GM23338 (cell line): ENCODE measurements at regions not wholly inside any gene's neighbourhood (a gene's known extent, or its start where the extent isn't known, plus 50 kb on each side); places are given as distances from the start of the nearest gene placed in this dataset.

Experiments used
- ATAC-seq: fragments of 200-7000 bp; cut with Tn5 transposase; 3 replicates; pipeline ENCODE4 v1.9.1; 2020
- DNase-seq: peaks from one replicate; pipeline ENCODE4 v3.0.0-alpha.2; 2015; ENCODE audit warnings: low spot score
- H2AFZ ChIP-seq: fragments of 200-600 bp; sonication (generic); 2 replicates; pipeline ENCODE4 v1.8.0; 2016; ENCODE audit warnings: antibody characterized with exemption, mild to moderate bottlenecking, moderate library complexity
- H3F3A ChIP-seq: fragments of 200-600 bp; sonication (generic); replicated peaks from 2 replicates; pipeline ENCODE4 v1.8.0; 2017; ENCODE audit warnings: antibody characterized with exemption, mixed run types, low read depth
- H3K27ac ChIP-seq: fragments of 200-600 bp; sonication (generic); 2 replicates; pipeline ENCODE4 v1.6.1; 2016; ENCODE audit warnings: low read depth
- H3K27me3 ChIP-seq: fragments of 200-600 bp; sonication (generic); 2 replicates; pipeline ENCODE4 v1.8.0; 2016; ENCODE audit warnings: mild to moderate bottlenecking, mixed run types, moderate library complexity; ENCODE audit not compliant: insufficient read depth
- H3K36me3 ChIP-seq: fragments of 200-600 bp; sonication (generic); 2 replicates; pipeline ENCODE4 v1.8.0; 2016; ENCODE audit warnings: mild to moderate bottlenecking; ENCODE audit not compliant: insufficient read depth
- H3K4me1 ChIP-seq: fragments of 200-600 bp; sonication (generic); 2 replicates; pipeline ENCODE4 v1.8.0; 2016; ENCODE audit warnings: mild to moderate bottlenecking, moderate library complexity; ENCODE audit not compliant: insufficient read depth
- H3K4me2 ChIP-seq: fragments of 200-600 bp; sonication (generic); 2 replicates; pipeline ENCODE4 v1.7.1; 2017; ENCODE audit warnings: mixed run types
- H3K4me3 ChIP-seq: fragments of 200-600 bp; sonication (generic); 2 replicates; pipeline ENCODE4 v1.6.1; 2016; ENCODE audit warnings: mixed run types
- H3K79me2 ChIP-seq: fragments of 200-600 bp; sonication (generic); replicated peaks from 2 replicates; pipeline ENCODE4 v1.8.0; 2017; ENCODE audit warnings: mild to moderate bottlenecking; ENCODE audit not compliant: insufficient read depth
- H3K9me2 ChIP-seq: fragments of 200-600 bp; sonication (generic); 2 replicates; pipeline ENCODE4 v1.8.0; 2017; ENCODE audit not compliant: insufficient read depth
- H4K20me1 ChIP-seq: fragments of 200-600 bp; sonication (generic); replicated peaks from 2 replicates; pipeline ENCODE4 v1.8.0; 2017; ENCODE audit warnings: mild to moderate bottlenecking; ENCODE audit not compliant: insufficient read depth
- H3K27ac Mint-ChIP-seq: 2 replicates; pipeline ENCODE4 v1.8.0; 2020; ENCODE audit warnings: inconsistent platforms, mild to moderate bottlenecking, moderate library complexity, mixed read lengths
- H3K27me3 Mint-ChIP-seq: 3 replicates; pipeline ENCODE4 v1.8.0; 2022; ENCODE audit warnings: low read depth, mild to moderate bottlenecking, moderate library complexity, mixed read lengths, inconsistent platforms; ENCODE audit not compliant: insufficient read depth, poor library complexity
- H3K36me3 Mint-ChIP-seq: 3 replicates; pipeline ENCODE4 v1.8.0; 2021; ENCODE audit warnings: low read depth, mild to moderate bottlenecking, inconsistent platforms, moderate library complexity, mixed read lengths
- H3K4me1 Mint-ChIP-seq: 3 replicates; pipeline ENCODE4 v1.8.0; 2020; ENCODE audit warnings: mild to moderate bottlenecking, inconsistent platforms, mixed read lengths
- H3K4me3 Mint-ChIP-seq: 3 replicates; pipeline ENCODE4 v1.8.0; 2021; ENCODE audit warnings: moderate library complexity, mild to moderate bottlenecking, inconsistent platforms, mixed read lengths
- H3K9me3 Mint-ChIP-seq: 3 replicates; pipeline ENCODE4 v1.8.0; 2020; ENCODE audit warnings: moderate library complexity, mild to moderate bottlenecking, inconsistent platforms, mixed read lengths
- CREB1 ChIP-seq: fragments of 250-450 bp; sonication (Bioruptor Pico); IDR thresholded peaks from 2 replicates; pipeline ENCODE4 v1.5.0; 2020; ENCODE audit warnings: low read depth, mild to moderate bottlenecking, moderate library complexity
- ETS1 ChIP-seq: IDR thresholded peaks from 2 replicates; pipeline ENCODE4 v1.6.1; 2016; ENCODE audit warnings: antibody characterized with exemption
- EZH2 ChIP-seq: fragments of 200-600 bp; sonication (generic); IDR thresholded peaks from one replicate; pipeline ENCODE4 v1.8.0; 2017; ENCODE audit warnings: antibody characterized with exemption, mild to moderate bottlenecking, low read depth; ENCODE audit not compliant: unreplicated experiment
- JUNB ChIP-seq: IDR thresholded peaks from one replicate; pipeline ENCODE4 v1.6.1; 2016; ENCODE audit warnings: antibody characterized with exemption; ENCODE audit not compliant: unreplicated experiment
- POLR2AphosphoS5 ChIP-seq: IDR thresholded peaks from 2 replicates; pipeline ENCODE4 v1.6.1; 2016; ENCODE audit warnings: antibody characterized with exemption, low read depth
- REST ChIP-seq: IDR thresholded peaks from one replicate; pipeline ENCODE4 v1.6.1; 2018; ENCODE audit warnings: antibody characterized with exemption; ENCODE audit not compliant: unreplicated experiment
- STAT1 ChIP-seq: IDR thresholded peaks from one replicate; pipeline ENCODE4 v1.6.1; 2016; ENCODE audit warnings: antibody characterized with exemption; ENCODE audit not compliant: unreplicated experiment
- ZNF114 ChIP-seq: fragments of 250-450 bp; sonication (Bioruptor Pico); IDR thresholded peaks from 2 replicates; pipeline ENCODE4 v1.5.0; 2020; ENCODE audit warnings: mild to moderate bottlenecking, moderate library complexity
- ZNF331 ChIP-seq: fragments of 250-450 bp; sonication (Bioruptor Pico); IDR thresholded peaks from 2 replicates; pipeline ENCODE4 v1.5.0; 2020; ENCODE audit warnings: low read depth, mild to moderate bottlenecking, moderate library complexity
- TF ChIP-seq, protein P1 (sequence below): fragments of 250-450 bp; sonication (Bioruptor Pico); IDR thresholded peaks from 2 replicates; pipeline ENCODE4 v1.5.0; 2020; ENCODE audit warnings: mild to moderate bottlenecking, moderate library complexity
- TF ChIP-seq, protein P2 (sequence below), 2 experiments: fragments of 200-600 bp in 1 of 2; sonication (generic) in 1 of 2; conservative IDR thresholded peaks; 2 replicates each; pipeline versions ENCODE4 v1.5.1 to v1.6.1; 2016 to 2017; ENCODE audit warnings: antibody characterized with exemption in 2 of 2, low read depth in 2 of 2, mild to moderate bottlenecking in 2 of 2, moderate library complexity in 1 of 2

DNA sequence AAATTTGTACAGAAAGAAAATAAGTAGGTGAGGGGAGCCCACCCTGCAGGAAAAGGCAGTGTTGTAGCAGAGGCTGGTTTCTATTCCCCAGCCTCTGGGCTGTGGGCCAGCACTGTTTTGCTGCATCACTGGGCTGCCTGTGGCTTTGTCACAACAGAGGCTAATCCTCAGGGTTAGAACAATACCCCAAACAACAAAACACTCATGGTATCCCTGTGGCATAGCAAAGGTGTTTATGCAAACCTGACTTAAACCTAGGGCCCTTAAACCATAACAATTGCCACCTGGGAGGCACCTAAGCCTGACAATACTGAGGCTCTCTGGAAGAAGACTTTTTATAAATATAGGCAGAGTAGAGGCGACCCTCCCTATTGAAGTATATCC lies 314.7 kb downstream of the OLFM4 start:
- Histone ChIP-seq H3K4me3 (peak overlapping the region; percentile 16; the same call in 1 of the 2 replicates), H3K36me3 (no peaks in the 10 kb centered on the region), H3K4me2 (peak overlapping the region; percentile 70), H3K27me3 (peaks cover 34% of the 10 kb centered on the region), H3F3A (no peaks in the 10 kb centered on the region; the same call in 1 of the 2 replicates), H3K27ac (no peak overlapping the region; the same call in 1 of the 2 replicates), H4K20me1 (no peaks in the 10 kb centered on the region; the same call in 1 of the 2 replicates), H3K4me1 (peaks cover 33% of the 10 kb centered on the region), H3K79me2 (no peaks in the 10 kb centered on the region), H3K9me2 (peaks cover 23% of the 10 kb centered on the region), H2AFZ (no peak overlapping the region)
- TF ChIP-seq ZNF331 (CRISPR knock-in tag): no peak
- TF ChIP-seq, protein P1, sequence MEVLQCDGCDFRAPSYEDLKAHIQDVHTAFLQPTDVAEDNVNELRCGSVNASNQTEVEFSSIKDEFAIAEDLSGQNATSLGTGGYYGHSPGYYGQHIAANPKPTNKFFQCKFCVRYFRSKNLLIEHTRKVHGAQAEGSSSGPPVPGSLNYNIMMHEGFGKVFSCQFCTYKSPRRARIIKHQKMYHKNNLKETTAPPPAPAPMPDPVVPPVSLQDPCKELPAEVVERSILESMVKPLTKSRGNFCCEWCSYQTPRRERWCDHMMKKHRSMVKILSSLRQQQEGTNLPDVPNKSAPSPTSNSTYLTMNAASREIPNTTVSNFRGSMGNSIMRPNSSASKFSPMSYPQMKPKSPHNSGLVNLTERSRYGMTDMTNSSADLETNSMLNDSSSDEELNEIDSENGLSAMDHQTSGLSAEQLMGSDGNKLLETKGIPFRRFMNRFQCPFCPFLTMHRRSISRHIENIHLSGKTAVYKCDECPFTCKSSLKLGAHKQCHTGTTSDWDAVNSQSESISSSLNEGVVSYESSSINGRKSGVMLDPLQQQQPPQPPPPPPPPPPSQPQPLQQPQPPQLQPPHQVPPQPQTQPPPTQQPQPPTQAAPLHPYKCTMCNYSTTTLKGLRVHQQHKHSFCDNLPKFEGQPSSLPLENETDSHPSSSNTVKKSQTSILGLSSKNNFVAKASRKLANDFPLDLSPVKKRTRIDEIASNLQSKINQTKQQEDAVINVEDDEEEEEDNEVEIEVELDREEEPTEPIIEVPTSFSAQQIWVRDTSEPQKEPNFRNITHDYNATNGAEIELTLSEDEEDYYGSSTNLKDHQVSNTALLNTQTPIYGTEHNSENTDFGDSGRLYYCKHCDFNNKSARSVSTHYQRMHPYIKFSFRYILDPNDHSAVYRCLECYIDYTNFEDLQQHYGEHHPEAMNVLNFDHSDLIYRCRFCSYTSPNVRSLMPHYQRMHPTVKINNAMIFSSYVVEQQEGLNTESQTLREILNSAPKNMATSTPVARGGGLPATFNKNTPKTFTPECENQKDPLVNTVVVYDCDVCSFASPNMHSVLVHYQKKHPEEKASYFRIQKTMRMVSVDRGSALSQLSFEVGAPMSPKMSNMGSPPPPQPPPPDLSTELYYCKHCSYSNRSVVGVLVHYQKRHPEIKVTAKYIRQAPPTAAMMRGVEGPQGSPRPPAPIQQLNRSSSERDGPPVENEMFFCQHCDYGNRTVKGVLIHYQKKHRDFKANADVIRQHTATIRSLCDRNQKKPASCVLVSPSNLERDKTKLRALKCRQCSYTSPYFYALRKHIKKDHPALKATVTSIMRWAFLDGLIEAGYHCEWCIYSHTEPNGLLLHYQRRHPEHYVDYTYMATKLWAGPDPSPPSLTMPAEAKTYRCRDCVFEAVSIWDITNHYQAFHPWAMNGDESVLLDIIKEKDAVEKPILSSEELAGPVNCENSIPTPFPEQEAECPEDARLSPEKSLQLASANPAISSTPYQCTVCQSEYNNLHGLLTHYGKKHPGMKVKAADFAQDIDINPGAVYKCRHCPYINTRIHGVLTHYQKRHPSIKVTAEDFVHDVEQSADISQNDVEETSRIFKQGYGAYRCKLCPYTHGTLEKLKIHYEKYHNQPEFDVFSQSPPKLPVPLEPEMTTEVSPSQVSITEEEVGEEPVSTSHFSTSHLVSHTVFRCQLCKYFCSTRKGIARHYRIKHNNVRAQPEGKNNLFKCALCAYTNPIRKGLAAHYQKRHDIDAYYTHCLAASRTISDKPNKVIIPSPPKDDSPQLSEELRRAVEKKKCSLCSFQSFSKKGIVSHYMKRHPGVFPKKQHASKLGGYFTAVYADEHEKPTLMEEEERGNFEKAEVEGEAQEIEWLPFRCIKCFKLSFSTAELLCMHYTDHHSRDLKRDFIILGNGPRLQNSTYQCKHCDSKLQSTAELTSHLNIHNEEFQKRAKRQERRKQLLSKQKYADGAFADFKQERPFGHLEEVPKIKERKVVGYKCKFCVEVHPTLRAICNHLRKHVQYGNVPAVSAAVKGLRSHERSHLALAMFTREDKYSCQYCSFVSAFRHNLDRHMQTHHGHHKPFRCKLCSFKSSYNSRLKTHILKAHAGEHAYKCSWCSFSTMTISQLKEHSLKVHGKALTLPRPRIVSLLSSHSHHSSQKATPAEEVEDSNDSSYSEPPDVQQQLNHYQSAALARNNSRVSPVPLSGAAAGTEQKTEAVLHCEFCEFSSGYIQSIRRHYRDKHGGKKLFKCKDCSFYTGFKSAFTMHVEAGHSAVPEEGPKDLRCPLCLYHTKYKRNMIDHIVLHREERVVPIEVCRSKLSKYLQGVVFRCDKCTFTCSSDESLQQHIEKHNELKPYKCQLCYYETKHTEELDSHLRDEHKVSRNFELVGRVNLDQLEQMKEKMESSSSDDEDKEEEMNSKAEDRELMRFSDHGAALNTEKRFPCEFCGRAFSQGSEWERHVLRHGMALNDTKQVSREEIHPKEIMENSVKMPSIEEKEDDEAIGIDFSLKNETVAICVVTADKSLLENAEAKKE (CRISPR knock-in tag): 0 out of 2 replicates have a peak, but pooled peaks have one; percentile 28
- no peak for TF ChIP-seq ETS1
- TF ChIP-seq, protein P2, sequence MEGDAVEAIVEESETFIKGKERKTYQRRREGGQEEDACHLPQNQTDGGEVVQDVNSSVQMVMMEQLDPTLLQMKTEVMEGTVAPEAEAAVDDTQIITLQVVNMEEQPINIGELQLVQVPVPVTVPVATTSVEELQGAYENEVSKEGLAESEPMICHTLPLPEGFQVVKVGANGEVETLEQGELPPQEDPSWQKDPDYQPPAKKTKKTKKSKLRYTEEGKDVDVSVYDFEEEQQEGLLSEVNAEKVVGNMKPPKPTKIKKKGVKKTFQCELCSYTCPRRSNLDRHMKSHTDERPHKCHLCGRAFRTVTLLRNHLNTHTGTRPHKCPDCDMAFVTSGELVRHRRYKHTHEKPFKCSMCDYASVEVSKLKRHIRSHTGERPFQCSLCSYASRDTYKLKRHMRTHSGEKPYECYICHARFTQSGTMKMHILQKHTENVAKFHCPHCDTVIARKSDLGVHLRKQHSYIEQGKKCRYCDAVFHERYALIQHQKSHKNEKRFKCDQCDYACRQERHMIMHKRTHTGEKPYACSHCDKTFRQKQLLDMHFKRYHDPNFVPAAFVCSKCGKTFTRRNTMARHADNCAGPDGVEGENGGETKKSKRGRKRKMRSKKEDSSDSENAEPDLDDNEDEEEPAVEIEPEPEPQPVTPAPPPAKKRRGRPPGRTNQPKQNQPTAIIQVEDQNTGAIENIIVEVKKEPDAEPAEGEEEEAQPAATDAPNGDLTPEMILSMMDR (conservative IDR thresholded peaks at IDR 0.05; ENCODE audit: low read depth in 2 of 2): no peak
- TF ChIP-seq ZNF114 (CRISPR knock-in tag): no peak; the same call in 1 of the 2 replicates
- no peak for TF ChIP-seq JUNB
- TF ChIP-seq STAT1: no peak
- TF ChIP-seq CREB1 (CRISPR knock-in tag): peak; percentile 61
- no peak for TF ChIP-seq POLR2AphosphoS5
- no peak for TF ChIP-seq REST
- no peak for TF ChIP-seq EZH2
- Mint-ChIP-seq H3K36me3 (no peaks in the 10 kb centered on the region), H3K4me3 (0 out of 3 replicates have a peak overlapping the region, but pooled peaks have one; percentile 20), H3K4me1 (peaks cover 28% of the 10 kb centered on the region), H3K27me3 (peaks cover 35% of the 10 kb centered on the region), H3K9me3 (peaks cover 3% of the 10 kb centered on the region; the same call in 1 of the 3 replicates), H3K27ac (peak overlapping the region; percentile 21)
- DNase-seq (peak; percentile 74), ATAC-seq (peak; percentile 98)
